ENCODE measurements at regions not wholly inside any gene's neighbourhood (a gene's known extent, or its start where the extent isn't known, plus 50 kb on each side); places are given as distances from the start of the nearest gene placed in this dataset.

DNA sequence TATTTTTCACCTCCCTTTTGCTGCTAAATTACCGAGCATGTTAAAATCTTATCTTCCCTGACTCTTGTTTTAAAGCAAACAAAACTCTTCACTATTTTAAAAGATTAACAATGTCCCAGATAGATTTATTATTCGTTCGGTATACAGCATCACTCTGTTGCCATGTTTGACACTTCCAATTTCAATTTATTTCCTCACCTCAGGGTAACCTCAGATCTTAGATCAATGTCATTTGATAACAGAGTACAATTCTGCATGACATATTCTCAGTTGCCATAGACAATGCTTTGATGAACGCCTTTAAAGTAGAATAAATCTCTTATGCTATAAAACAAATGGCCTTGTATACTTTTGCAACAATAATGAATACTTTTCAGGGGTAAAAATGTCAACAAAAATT, 1078.1 kb upstream of the IGFBP7 start:
- no peak for DNase-seq

DNA sequence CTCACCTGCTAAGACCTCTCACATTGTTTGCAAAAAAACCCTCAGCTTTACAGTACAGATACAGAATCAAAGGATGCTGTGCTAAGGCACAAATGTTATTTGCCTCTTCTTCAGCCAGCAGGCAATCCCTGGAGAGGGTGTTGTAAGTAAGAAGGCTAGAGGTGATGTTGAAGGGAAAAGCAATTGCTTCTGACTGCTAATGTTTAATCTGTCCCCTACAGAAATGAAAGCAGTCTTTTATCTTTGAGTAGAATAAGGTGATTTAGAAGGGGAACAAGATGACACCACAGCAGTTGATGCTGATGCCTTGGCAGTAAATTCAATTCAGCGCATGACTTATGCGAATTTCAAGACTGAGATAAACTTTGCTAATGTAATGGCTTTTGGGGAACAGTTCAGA, 1064.8 kb upstream of the IGFBP7 start:
- DNase-seq = no peak

DNA sequence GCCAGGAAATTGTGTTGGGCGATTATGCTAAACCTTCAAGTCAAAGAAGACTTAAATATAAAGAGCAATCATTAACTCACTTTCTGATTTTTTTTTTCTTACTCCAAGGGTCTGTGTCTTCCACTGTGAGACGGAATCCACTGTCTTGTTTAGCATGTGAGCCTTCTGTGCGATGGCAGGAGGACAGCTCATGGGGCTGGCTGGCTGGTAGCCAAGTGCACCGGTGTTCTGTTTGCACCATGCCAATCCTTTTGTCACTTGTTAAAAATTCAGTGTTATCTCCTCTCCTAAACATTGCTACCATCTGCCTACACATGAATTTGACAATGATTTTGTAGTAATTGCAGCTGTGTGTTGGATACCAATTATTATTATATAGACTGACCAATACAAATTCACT, 1056.3 kb upstream of the IGFBP7 start:
- no peak for DNase-seq

DNA sequence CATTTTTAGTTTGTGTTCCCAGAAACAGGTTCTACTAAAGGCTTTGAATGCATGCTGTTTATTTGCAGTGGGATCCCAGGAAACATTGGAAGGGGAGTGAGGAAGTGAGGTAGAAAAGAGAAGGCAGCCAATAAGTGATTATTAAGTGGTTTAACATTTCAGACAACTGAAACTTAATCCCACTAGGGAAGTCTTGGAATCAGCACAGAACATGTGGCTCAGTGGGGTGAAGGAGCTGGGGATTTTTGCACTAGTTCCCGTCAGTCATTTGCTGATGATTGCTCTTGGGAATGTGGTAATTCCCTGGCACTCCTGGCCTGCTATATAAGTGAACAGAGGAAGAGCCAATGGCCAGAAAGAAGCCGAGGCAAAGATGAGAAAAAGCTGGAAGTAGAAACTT, 1053.0 kb upstream of the IGFBP7 start:
- DNase-seq = peak; percentile 71

DNA sequence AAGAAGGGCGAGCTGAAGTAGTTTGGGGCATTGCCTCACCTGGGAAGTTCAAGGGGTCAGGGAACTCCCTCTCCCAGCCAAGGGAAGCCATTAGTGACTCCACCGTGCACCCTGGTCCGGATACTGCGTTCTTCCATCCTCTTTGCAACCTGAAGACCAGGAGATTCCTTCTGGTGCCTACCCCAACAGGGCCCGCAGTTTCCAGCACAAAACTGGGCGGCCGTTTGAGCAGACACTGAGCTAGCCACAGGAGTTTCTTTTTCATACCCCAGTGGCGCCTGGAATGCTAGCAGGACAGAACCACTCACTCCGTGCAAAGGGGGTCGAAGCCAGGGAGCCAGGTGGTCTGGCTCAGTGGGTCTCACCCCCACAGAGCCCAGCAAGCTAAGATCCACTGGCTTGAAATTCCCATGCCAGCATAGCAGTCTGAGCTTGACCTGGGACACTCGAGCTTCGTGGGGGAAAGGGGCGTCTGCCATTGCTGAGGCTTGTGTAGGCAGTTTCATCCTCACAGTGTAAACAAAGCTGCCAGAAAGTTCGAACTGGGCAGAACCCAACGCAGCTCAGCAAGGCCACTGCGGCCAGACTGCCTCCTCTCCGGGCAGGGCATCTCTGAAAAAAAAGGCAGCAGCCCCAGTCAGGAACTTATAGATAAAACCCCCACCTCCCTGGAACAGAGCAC, 1039.4 kb upstream of the IGFBP7 start:
- DNase-seq = no peak

- DNase-seq = no peak
These were observed 1034.5 kb upstream of the IGFBP7 start for GRCh38 chr4:58144721-58145120.

DNA sequence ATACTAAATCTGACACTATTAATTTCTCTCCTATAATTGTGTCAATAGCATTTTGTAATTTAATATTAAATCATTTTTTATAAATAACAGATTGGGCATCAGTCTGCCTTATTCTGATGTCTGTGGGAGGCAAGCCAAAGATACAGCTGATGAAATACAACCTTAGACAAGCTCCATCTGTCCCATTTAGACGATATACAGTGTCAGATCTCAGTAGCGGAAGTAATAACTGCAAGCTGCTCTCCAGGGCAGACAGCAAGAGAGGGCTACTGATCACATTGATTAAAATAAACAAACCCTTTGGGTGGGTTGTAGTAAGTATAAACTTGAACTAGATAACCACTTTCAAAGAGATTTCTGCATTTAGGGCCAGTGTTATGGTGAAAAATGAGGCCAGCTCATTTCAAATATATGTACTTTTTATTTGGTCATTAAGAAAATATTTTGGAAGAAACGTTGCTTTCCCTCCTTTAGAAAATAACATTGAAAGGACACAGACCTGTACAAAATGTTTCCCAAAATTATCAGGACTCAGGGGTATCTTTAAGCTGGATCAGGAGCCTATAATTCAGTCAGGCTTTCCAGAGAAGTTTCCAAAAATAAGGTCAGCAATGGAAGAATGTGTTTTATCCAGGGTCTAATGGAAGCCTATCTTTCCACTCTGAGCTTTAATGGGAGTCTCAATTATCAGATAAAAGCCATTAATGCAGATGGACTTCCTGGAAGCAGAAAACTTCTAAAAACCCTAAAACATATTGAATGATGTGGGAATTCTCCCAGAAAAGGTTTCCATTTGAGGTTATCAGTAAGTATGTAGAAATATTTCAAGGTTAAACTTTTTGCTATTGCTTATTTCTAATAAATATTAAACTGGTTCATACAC, 1028.8 kb upstream of the IGFBP7 start:
- DNase-seq = no peak

- DNase-seq = no peak
These were observed 1026.4 kb upstream of the IGFBP7 start for GRCh38 chr4:58136604-58137003.

DNA sequence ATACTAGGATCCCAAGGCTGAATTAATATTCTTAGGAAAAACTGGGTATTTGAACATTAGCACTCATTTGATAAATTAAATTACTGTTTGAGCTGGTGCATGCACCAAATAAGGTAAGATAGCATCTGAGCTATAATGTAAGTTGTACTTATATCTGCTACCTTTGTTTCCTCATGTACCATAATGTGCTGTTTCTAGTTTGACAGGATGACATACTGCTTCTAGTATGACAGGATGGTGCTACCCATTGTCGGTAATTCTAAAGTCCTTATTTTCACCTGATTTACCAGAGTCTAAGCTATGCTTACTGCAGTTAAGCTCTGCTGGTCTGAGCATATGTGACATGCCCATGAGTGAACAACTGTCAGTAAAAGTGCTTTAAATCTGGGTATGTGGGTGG, 1017.5 kb upstream of the IGFBP7 start:
- no peak for DNase-seq

DNA sequence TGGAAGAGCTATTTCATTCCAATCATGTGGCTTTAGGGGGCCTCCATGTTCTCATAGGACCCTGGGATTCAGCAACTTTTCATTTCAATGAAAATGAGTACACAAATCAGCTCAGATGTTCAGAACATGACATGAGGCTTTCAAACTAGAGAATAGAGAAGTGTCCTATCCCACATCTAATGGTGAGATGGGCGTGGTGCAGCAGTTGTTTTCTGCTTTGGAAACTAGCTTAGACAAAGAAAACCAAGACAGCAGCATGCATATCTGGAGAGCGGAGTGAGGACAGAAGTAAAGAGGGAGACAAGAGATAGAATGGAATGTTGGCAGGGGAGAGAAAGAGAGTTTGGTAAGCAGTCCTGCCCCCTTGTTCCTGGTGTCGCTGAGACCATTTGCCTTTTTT, 1009.1 kb upstream of the IGFBP7 start:
- no peak for DNase-seq

DNA sequence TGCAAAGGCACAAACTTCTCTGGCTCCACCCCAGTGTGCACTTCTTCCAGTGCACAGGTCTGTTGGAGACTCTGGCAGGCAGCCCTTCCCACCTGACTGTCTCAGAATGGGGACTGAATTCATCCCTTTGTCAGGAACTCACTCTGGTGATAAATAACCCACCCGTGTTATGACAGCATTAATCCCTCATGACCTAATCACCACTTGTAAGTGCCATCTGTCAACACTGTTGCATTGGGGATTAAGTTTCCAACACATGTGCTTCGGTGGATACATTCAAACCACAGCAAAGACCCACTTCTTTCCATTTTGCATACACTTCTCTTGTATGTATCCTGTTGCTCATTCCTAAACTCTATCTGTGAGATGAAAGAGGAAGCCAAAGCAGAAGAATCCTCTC, 1002.9 kb upstream of the IGFBP7 start:
- DNase-seq = no peak

GRCh38 chr4:58111818-58112217, 1001.6 kb upstream of the IGFBP7 start:
- no peak for DNase-seq

- DNase-seq = no peak
These were observed 983.2 kb upstream of the IGFBP7 start for GRCh38 chr4:58093352-58093751.

- no peak for DNase-seq
These were observed 980.4 kb upstream of the IGFBP7 start for GRCh38 chr4:58090539-58090938.

DNA sequence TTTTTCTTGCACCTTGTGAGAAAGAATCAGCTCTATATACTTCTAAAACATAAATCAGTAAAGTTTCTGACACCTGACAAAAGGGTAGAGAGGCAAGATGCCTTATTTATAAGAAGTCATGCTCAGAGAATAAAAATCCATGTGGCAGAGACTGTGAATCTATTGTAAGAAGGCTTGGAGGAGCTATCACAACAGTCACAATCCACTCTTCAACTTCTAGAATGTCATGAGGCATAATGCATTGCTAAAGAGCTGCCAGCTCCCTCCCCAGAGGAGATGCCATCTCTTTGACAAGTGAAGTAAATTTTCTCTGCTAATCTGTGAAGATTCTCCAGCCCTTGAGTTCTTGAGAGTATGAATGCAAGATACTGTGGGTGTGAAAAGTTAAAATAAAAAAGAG, 971.2 kb upstream of the IGFBP7 start:
- no peak for DNase-seq

DNA sequence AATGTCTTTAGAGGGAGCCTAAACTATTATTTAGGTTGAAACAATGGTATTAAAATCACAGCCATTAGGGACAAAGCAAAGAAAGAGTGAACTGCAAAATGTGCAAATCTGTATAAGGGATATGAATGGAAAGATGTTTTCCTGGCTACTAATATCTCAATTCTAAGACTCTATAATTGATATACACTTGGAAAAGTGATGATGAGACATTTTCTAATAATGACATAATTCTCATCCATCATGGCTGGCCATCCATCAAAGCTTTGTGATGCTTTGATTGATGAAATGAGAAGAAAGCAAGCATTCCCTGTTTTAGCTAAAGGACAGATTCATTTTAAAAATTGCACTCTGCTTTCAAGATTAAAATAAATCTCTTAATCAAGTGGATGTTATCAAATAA, 965.5 kb upstream of the IGFBP7 start:
- no peak for DNase-seq

- no peak for DNase-seq
These were observed 964.2 kb upstream of the IGFBP7 start for GRCh38 chr4:58074382-58074781.

DNA sequence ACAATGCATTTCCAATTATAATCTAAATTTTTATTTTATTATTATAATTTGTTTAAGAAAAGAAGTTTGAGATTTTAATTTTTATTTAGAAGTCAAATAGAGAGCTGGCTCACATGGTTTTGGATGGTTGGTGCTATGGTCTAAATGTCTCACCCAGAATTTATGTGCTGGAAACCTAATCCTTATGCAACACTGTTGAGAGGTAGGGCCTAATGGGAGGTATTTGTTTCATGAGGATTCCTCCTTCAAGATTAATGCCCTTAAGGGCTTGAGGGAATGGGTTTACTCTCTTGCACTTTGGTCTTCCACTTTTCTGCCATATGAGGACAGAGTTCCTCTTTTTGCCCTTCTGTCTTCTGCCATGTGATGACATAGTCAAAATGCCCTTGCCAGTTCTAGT, 960.5 kb upstream of the IGFBP7 start:
- no peak for DNase-seq

DNA sequence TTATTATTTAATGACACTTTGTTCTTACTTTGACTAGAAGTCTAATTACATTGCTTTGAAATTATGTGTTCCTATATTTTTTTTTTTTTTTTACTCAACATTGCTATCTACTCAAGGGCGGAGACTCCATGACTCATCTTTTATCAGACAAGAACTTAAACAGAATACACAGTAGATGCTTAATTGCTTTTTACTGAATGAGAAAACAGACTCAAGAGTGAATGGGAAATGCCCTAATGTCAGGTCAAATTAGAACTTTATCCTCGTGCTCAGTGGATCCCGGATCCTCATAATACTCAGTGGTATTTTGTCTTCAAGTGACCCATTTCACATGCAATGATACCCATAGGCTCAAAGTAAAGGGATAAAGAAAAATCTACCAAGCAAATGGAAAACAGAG, 954.5 kb upstream of the IGFBP7 start:
- no peak for DNase-seq

DNA sequence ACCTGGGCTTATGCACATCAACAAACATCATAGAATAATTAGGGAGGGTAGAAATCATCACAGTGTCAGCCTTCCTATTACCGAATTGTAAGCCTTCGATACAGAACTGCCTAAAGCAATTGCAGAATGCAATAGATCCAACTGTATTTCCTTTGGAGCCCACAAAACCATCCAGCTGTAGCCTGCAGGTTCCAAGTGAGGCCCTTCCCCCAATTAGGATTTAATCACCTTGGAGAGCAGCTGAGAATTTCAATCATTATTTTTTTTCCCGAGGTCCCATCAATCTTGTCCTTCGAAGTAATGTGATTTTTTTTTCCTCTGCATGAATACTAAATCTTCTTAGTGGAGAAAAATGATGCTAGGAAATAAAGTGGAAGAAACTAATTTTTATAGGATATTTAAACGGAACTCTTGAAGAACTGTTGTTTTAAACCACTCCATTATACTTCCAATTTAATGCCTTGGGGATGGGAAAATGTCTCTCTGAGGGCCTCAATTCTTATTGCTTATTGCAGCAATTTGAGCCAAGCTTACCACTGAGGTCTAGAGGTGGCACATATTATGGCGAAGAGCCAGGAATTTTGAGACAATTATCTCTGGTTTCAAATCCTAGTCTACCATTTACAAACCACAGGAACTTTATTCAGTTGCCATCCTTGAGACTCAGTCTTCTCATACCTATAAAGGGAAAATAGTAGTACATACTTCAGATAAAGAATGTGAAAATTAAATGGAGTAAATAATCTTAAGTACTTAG, 953.4 kb upstream of the IGFBP7 start:
- DNase-seq = no peak

DNA sequence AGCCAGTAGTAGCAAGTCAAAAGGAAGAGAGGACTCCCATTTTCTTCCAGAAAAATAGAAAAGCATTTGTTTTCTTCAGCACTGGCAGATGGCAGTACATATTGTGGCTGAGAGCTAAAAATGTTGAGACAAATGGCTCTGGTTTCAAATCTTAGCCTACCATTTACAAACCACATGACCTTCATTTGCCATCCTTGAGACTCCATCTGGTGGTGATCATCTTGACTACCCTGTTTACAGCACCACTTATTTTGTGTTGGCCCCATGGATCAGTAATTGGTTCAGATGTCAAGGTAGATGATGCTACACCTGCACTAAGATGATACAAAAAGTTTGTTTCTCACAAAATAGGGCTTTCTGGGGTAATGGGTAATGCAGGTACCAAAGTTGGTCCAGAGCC, 951.8 kb upstream of the IGFBP7 start:
- no peak for DNase-seq

- no peak for DNase-seq
These were observed 940.3 kb upstream of the IGFBP7 start for GRCh38 chr4:58050439-58050838.

- DNase-seq = no peak
These were observed 938.3 kb upstream of the IGFBP7 start for GRCh38 chr4:58048491-58048890.

- DNase-seq = no peak
These were observed 932.0 kb upstream of the IGFBP7 start for GRCh38 chr4:58042176-58042575.

Measured in right forelimb (tissue), 1 donor.